Testis (tissue), 2 donors: ENCODE measurements at regions not wholly inside any gene's neighbourhood (a gene's known extent, or its start where the extent isn't known, plus 50 kb on each side); places are given as distances from the start of the nearest gene placed in this dataset.

Source experiments
- DNase-seq: peaks from one replicate; pipeline ENCODE4 v3.0.0-alpha.2; 2019
- H3K27ac ChIP-seq, 2 donors: fragments of 200-600 bp; sonication (generic); one replicate each; pipeline ENCODE4 v1.5.1; 2019
- H3K27me3 ChIP-seq: fragments of 200-600 bp; sonication (generic); one replicate; pipeline ENCODE4 v1.5.1; 2019
- H3K36me3 ChIP-seq: fragments of 200-600 bp; sonication (generic); one replicate; pipeline ENCODE4 v1.5.1; 2017; ENCODE audit warnings: low read depth; ENCODE audit errors: missing control alignments
- H3K4me1 ChIP-seq: fragments of 200-600 bp; sonication (generic); one replicate; pipeline ENCODE4 v1.5.1; 2019
- H3K4me3 ChIP-seq, 2 donors: fragments of 200-600 bp; sonication (generic); one replicate each; pipeline ENCODE4 v1.5.1; 2017 to 2019
- H3K9me3 ChIP-seq: fragments of 200-600 bp; sonication (generic); one replicate; pipeline ENCODE4 v1.5.1; 2017
- CTCF ChIP-seq, 3 experiments: fragments of 450-650 bp in 2 of 3; fragments of 200-600 bp in 1 of 3; sonication (generic) in 1 of 3; IDR thresholded peaks; one replicate each; pipeline ENCODE4 v1.5.1; 2016 to 2019; ENCODE audit warnings: antibody characterized with exemption in 3 of 3, mild to moderate bottlenecking in 2 of 3, moderate library complexity in 1 of 3
- POLR2A ChIP-seq: fragments of 450-650 bp; IDR thresholded peaks from one replicate; pipeline ENCODE4 v1.6.1; 2017; ENCODE audit warnings: antibody characterized with exemption, mild to moderate bottlenecking, moderate library complexity
- WGBS, 2 donors: methylation state at CpG; one replicate each; pipeline ENCODE4 v1.1.5; 2018; 5-methylcytosine and 5-hydroxymethylcytosine counted together
- intact Hi-C: fragments of 100-400 bp; cut with DNase I; formaldehyde crosslinking; loops from one replicate; pipeline ENCODE4 v1.15.1; 2023; ENCODE audit warnings: low total_unique reads

- no peak overlapping the region for H3K4me3 ChIP-seq
- no peaks in the 10 kb centered on the region for H3K36me3 ChIP-seq
- WGBS, 2 donors: 79 to 85% methylated on average over 8 to 13 of the region's 13 CpGs
- TF ChIP-seq CTCF (IDR thresholded peaks at IDR 0.05) (no peak), POLR2A (no peak)
- no peak for DNase-seq
- no peaks in the 10 kb centered on the region for H3K9me3 ChIP-seq
- no peaks in the 10 kb centered on the region for H3K4me1 ChIP-seq
- H3K27me3 ChIP-seq: no peaks in the 10 kb centered on the region
- intact Hi-C loops: no loop called here
- no peak overlapping the region for H3K27ac ChIP-seq
Measured at GRCh38 chr22:48605856-48606481, 1221.7 kb downstream of the BRD1 start.

- Histone ChIP-seq H3K27ac (no peak overlapping the region), H3K36me3 (no peaks in the 10 kb centered on the region), H3K4me3 (no peak overlapping the region), H3K4me1 (no peaks in the 10 kb centered on the region), H3K27me3 (no peaks in the 10 kb centered on the region), H3K9me3 (no peaks in the 10 kb centered on the region)
- 90 to 92% methylated on average over 2 of the region's 2 CpGs for WGBS, 2 donors
- TF ChIP-seq POLR2A: no peak
- TF ChIP-seq CTCF (IDR thresholded peaks at IDR 0.05): no peak
- intact Hi-C loops: no loop called here
- no peak for DNase-seq
Measured at GRCh38 chr22:48605125-48605524, 1222.5 kb downstream of the BRD1 start.

GRCh38 chr22:48603621-48604320 lies 1223.9 kb downstream of the BRD1 start:
- Histone ChIP-seq H3K4me1 (no peaks in the 10 kb centered on the region), H3K36me3 (no peaks in the 10 kb centered on the region), H3K4me3 (no peak overlapping the region), H3K27ac (no peak overlapping the region), H3K27me3 (no peaks in the 10 kb centered on the region), H3K9me3 (no peaks in the 10 kb centered on the region)
- intact Hi-C loops: no loop called here
- DNase-seq: no peak
- no peak for TF ChIP-seq CTCF (IDR thresholded peaks at IDR 0.05)
- no peak for TF ChIP-seq POLR2A
- WGBS, 2 donors: 90 to 91% methylated on average over 8 to 18 of the region's 18 CpGs

- no peaks in the 10 kb centered on the region for H3K27me3 ChIP-seq
- 73 to 89% methylated on average over 3 to 26 of the region's 26 CpGs for WGBS, 2 donors
- H3K4me1 ChIP-seq: no peaks in the 10 kb centered on the region
- TF ChIP-seq CTCF (IDR thresholded peaks at IDR 0.05): no peak
- TF ChIP-seq POLR2A: no peak
- H3K4me3 ChIP-seq: no peak overlapping the region
- no peak for DNase-seq
- intact Hi-C loops: no loop called here
- H3K27ac ChIP-seq: no peak overlapping the region
- H3K9me3 ChIP-seq: no peaks in the 10 kb centered on the region
- H3K36me3 ChIP-seq: no peaks in the 10 kb centered on the region
Measured at GRCh38 chr22:48602805-48603518, 1224.7 kb downstream of the BRD1 start.
